Activated T-helper 1 cell treated with anti-CD3 and anti-CD28 coated beads, Interleukin-12 subunit alpha, Interleukin-12 subunit beta, Interleukin-2, Interleukin-4 antibody, amounts not matched to agents 30 ng/mL and 10 ng/mL and 1 ng/mL, durations not matched to agents 14 hours and 24 hours and 36 hours (primary cell): ENCODE measurements at regions not wholly inside any gene's neighbourhood (a gene's known extent, or its start where the extent isn't known, plus 50 kb on each side); places are given as distances from the start of the nearest gene placed in this dataset.
"Not testable (repeated sequence)": the region's sequence is repeated elsewhere in the genome, so short reads cannot be mapped to it uniquely, and the experiment has no call there.

Experiments
- DNase-seq: peaks from one replicate; pipeline ENCODE4 v3.0.0; 2021; ENCODE audit warnings: low spot score
- H3K27ac Mint-ChIP-seq: one replicate; pipeline ENCODE4 v1.8.0; 2021; ENCODE audit warnings: mild to moderate bottlenecking, mixed read lengths
- H3K27me3 Mint-ChIP-seq: one replicate; pipeline ENCODE4 v1.8.0; 2022; ENCODE audit warnings: mild to moderate bottlenecking, moderate library complexity, mixed read lengths; ENCODE audit not compliant: insufficient read depth
- H3K36me3 Mint-ChIP-seq: one replicate; pipeline ENCODE4 v1.8.0; 2021; ENCODE audit warnings: low read depth, mixed read lengths
- H3K4me1 Mint-ChIP-seq: one replicate; pipeline ENCODE4 v1.8.0; 2021; ENCODE audit warnings: low read depth, mixed read lengths
- H3K4me3 Mint-ChIP-seq: one replicate; pipeline ENCODE4 v1.8.0; 2021; ENCODE audit warnings: mild to moderate bottlenecking, moderate library complexity, mixed read lengths
- H3K9me3 Mint-ChIP-seq: one replicate; pipeline ENCODE4 v1.8.0; 2021; ENCODE audit warnings: mixed read lengths
- intact Hi-C: fragments of 100-400 bp; cut with micrococcal nuclease; formaldehyde crosslinking; loops from one replicate; pipeline ENCODE4 v1.15.1; 2024

DNA sequence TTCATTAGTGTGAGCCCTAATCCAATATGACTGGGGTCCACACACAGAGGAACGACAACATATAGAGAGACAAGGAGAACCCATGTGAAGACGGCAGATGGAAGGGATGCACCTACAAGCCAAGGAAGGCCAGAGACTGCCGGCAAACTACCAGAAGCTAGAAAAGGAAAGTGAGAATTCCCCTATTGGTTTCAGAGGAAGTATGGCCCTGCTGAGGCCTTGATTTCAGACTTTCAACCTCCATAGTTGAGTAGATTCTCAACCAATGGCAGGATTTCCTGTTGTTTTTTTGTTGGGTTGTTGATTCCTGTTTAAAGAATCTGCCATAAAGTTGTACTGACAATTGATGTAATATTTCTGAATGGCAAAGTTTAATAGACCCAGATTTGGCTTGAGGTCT, 241.5 kb downstream of the SATB2 start:
- Mint-ChIP-seq H3K36me3 (no peaks in the 10 kb centered on the region), H3K4me3 (no peak overlapping the region), H3K27me3 (no peaks in the 10 kb centered on the region), H3K4me1 (no peaks in the 10 kb centered on the region), H3K27ac (no peak overlapping the region), H3K9me3 (peaks cover 15% of the 10 kb centered on the region)
- DNase-seq: no peak
- intact Hi-C loops: no loop called here

DNA sequence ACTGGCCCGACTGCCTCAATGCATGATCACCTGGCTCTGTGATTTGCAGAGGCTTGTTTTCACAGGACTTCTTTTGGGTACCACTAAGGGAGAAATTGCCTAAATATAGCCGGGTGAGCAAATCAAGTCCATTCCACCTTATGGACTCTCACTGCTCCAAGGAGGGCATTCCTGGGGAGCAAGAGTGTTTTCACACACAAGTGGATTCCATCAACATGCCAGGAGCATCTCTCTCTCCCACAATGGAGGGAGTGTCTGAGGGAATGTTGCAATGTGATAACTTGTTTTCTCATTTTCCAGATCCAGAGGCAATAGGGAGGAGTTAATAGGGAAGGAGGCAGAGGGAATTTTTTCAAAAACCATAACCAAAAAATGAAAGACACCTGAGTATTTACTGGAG, 250.7 kb downstream of the SATB2 start:
- Mint-ChIP-seq H3K4me1 (no peaks in the 10 kb centered on the region), H3K36me3 (no peaks in the 10 kb centered on the region), H3K4me3 (no peak overlapping the region), H3K27ac (no peak overlapping the region), H3K27me3 (no peaks in the 10 kb centered on the region), H3K9me3 (no peaks in the 10 kb centered on the region)
- no peak for DNase-seq
- intact Hi-C loops: no loop called here

DNA sequence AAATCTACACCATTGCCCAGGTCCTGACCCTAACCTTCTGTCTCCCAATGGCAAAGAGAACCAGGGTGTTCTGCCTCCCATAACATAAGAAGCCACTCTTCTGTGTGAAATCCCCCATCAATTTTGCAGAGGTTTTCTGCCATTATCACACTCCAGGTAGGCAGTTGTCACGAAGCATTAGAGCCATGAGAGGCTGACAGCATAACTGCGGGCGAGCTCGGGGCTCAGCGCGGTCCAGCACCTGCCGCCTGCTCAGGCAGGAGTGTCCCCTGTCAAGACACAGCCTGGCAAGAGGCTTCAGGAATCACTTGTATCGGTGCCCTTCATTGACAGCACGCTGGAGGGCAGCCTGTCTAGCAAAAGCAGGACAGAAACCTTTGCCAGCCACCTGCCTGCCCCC, 251.2 kb downstream of the SATB2 start:
- no peak overlapping the region for H3K4me3 Mint-ChIP-seq
- no peak overlapping the region for H3K27ac Mint-ChIP-seq
- no peaks in the 10 kb centered on the region for H3K4me1 Mint-ChIP-seq
- H3K9me3 Mint-ChIP-seq: no peaks in the 10 kb centered on the region
- DNase-seq: no peak
- no peaks in the 10 kb centered on the region for H3K36me3 Mint-ChIP-seq
- intact Hi-C loops: no loop called here
- H3K27me3 Mint-ChIP-seq: no peaks in the 10 kb centered on the region

DNA sequence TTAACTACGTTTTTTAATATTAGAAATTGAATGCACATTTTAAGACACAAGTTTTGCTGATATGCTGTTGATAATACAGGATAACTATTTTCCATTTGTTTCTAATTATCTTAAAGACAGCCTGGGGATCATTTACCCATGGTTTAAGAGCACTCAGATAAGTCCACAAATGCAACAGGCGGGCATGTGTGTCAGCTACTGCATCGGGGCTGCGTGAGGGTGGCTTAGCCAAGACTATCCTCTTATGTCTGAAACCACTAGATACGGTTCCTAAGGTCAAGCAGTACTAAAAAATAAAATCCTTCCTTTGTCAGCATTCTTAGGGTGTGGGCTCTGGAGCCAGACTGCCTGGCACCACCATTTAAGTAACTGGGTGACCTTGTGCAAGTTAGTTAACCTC, 254.8 kb downstream of the SATB2 start:
- H3K9me3 Mint-ChIP-seq: no peaks in the 10 kb centered on the region
- H3K4me1 Mint-ChIP-seq: no peaks in the 10 kb centered on the region
- no peak overlapping the region for H3K27ac Mint-ChIP-seq
- no peak for DNase-seq
- intact Hi-C loops: no loop called here
- H3K4me3 Mint-ChIP-seq: no peak overlapping the region
- H3K27me3 Mint-ChIP-seq: no peaks in the 10 kb centered on the region
- H3K36me3 Mint-ChIP-seq: no peaks in the 10 kb centered on the region

DNA sequence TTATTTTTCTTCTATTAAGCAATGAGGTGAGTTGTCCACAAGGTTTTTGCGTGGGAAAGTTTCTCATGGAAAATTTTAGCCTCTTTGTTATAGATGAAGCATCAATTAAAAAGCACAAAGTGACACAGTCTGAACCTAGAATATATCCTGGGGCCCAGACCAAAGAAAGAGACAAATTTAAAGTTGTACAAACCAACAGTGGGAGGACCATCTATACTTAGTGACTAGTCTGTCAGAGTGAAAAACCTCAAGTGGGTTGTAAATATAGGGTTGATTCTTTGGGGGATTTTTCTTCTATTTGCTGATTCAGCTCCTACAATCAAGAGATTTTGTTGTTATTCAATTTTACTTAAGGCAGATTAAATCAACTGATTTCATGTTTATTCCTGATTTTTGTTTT, 256.2 kb downstream of the SATB2 start:
- intact Hi-C loops: no loop called here
- Mint-ChIP-seq H3K9me3 (no peaks in the 10 kb centered on the region), H3K36me3 (no peaks in the 10 kb centered on the region), H3K4me1 (no peaks in the 10 kb centered on the region), H3K27me3 (no peaks in the 10 kb centered on the region), H3K4me3 (no peak overlapping the region), H3K27ac (no peak overlapping the region)
- no peak for DNase-seq

DNA sequence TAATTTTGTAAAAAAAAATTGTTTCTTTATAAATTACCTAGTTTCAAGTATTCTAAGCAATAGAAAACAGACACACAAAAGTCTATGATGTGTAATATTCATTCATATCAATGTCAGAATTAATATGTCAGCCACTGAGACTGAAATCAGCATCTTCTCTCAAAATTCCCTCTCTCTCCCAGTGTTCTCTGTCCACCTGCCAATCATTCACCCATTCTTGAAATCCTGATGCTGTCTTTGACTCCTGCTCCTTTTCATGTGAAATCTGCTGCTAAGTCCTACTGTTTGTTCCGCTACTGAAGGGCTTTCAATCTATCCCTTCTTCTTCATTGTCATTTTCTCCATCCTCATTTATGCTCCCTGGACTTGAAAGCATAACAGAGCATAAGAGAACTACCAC, 257.9 kb downstream of the SATB2 start:
- Mint-ChIP-seq H3K27me3 (no peaks in the 10 kb centered on the region), H3K4me1 (no peaks in the 10 kb centered on the region), H3K4me3 (no peak overlapping the region), H3K36me3 (no peaks in the 10 kb centered on the region), H3K27ac (no peak overlapping the region), H3K9me3 (no peaks in the 10 kb centered on the region)
- no peak for DNase-seq
- intact Hi-C loops: no loop called here

DNA sequence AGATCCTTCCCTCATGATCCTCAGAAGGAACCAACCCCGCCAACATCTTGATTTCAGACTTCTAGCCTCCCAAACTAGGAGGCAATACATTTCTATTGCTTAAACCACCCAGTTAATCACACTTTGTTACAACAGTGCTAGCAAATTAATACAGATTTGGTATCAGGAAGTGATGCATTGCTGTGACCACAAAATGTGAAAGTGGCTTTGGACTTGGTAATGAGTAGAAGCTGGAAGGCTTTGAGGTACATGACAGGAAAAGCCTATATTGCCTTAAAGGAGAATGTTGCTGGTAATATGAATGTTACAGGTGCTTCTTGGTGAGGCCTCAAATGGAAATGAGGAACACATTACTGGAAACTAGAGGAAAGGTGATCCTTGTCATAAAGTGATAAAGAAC, 260.3 kb downstream of the SATB2 start:
- Mint-ChIP-seq H3K36me3 (no peaks in the 10 kb centered on the region), H3K4me1 (no peaks in the 10 kb centered on the region)

DNA sequence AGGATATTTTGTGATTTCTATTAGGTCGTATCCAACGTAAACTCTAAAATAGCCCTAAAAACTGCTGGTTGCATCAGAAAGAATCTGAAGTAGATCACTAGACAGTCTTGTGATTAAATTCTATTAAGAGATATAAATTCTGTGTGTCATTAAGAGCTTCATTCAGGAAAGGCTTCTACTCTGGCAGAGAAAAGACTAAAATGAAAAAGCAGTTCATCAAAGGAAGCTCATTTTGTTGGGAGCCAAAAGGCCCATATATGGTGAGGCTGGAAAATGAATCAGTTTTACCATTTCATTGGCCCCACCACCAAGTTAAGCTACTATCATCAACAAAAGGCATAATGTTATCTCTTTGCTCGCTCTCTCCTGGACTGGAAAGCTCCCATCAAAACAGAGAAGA, 261.1 kb downstream of the SATB2 start:
- intact Hi-C loops: no loop called here
- no peaks in the 10 kb centered on the region for H3K36me3 Mint-ChIP-seq
- H3K4me3 Mint-ChIP-seq: no peak overlapping the region
- H3K4me1 Mint-ChIP-seq: no peaks in the 10 kb centered on the region
- no peaks in the 10 kb centered on the region for H3K27me3 Mint-ChIP-seq
- no peak overlapping the region for H3K27ac Mint-ChIP-seq
- no peaks in the 10 kb centered on the region for H3K9me3 Mint-ChIP-seq
- DNase-seq: no peak

More for the DNA sequence above, 260.3 kb downstream of the SATB2 start:
- H3K4me3 Mint-ChIP-seq: no peak overlapping the region
- no peaks in the 10 kb centered on the region for H3K9me3 Mint-ChIP-seq
- no peak overlapping the region for H3K27ac Mint-ChIP-seq
- intact Hi-C loops: no loop called here
- no peaks in the 10 kb centered on the region for H3K27me3 Mint-ChIP-seq
- no peak for DNase-seq

DNA sequence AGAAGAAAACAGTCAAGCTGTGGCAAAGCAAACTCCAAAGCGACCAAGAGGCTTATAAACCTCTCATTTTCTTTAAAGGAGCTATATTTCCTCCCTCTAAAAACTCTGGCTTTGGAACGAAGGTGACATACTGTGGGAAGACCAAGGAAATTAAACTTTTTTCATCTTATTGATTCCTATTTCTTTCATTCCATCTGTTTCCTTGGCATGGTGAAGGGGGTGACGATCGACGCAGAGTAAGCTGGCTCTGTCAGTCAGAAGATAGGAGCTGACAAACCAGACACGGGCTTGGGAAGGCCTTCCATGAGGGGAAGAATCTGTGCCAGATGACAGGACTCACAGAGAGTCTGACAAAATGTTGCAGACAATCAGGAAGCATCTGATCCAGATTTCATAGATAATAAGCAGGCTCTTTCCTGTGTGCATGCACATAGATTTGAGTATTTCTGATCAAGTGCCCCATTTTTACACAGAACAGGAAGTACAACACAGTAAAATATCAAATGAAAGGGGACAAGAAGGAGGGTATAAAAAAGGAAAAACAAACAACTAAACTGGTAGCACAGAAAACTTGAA, 261.7 kb downstream of the SATB2 start:
- Mint-ChIP-seq H3K27ac (no peak overlapping the region), H3K4me1 (no peaks in the 10 kb centered on the region), H3K27me3 (no peaks in the 10 kb centered on the region), H3K9me3 (no peaks in the 10 kb centered on the region), H3K4me3 (no peak overlapping the region), H3K36me3 (no peaks in the 10 kb centered on the region)
- intact Hi-C loops: no loop called here
- no peak for DNase-seq

DNA sequence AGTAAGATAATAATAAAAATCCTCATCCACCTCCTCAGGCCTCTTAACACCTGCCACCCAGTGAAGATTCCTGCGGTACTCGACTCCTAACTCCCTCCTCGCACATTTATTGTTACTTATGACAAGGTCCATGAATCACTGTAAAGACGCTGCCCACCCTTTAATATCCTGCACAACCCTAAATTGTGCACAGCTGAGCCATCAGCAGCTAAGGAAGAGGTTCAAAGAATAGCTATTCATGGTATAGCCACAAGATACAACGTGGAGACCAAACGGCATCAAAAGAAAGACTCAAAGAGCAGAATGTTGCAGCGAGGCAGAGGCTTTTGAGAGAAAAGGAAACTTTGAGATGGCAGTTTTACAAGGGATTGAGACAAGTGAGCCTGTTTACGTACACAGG, 266.3 kb downstream of the SATB2 start:
- Mint-ChIP-seq H3K27ac (no peak overlapping the region), H3K9me3 (no peaks in the 10 kb centered on the region), H3K4me1 (no peaks in the 10 kb centered on the region), H3K36me3 (no peaks in the 10 kb centered on the region), H3K27me3 (no peaks in the 10 kb centered on the region), H3K4me3 (no peak overlapping the region)
- no peak for DNase-seq
- intact Hi-C loops: no loop called here

DNA sequence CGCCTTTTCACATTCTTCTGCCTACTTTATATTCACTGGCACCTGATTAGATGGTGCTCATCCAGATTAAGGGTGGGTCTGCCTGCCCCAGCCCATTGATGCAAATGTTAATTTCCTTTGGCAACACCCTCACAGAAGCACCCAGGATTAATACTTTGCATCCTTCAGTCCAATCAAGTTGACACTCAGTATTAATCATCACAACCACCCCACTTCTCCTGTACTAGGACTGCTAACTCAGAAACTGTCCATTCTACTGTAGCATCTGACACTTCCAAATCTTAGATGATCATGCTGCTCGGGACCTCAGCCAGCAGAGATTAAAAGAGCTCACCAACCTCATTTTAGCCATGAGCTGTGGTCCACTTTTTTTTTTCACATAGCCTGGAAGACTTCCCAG, 268.5 kb downstream of the SATB2 start:
- no peak for DNase-seq
- H3K9me3 Mint-ChIP-seq: no peaks in the 10 kb centered on the region
- H3K27me3 Mint-ChIP-seq: no peaks in the 10 kb centered on the region
- H3K4me1 Mint-ChIP-seq: no peaks in the 10 kb centered on the region
- no peaks in the 10 kb centered on the region for H3K36me3 Mint-ChIP-seq
- intact Hi-C loops: no loop called here
- H3K4me3 Mint-ChIP-seq: no peak overlapping the region
- no peak overlapping the region for H3K27ac Mint-ChIP-seq

DNA sequence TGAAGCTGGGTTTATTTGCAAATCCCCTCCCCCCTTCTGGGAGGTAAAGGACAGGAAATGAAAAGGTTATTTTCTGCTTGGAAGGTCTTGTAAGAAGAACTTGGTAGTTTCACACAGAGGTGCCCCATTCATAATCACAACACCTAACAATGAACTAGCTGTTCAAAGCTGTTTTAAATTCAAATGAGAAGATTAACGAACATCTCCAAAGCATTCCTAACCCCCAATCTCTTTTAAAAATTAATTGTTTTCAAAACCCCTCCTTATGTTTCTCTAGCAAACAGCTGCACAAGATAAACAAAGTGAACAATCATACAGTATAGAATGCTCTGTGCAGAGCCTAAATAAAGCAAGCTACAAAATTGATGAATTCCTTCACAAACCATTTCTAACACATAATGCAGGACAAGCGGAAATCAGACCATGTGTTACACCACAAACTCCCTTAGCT, 271.4 kb downstream of the SATB2 start:
- Mint-ChIP-seq H3K4me1 (no peaks in the 10 kb centered on the region), H3K36me3 (no peaks in the 10 kb centered on the region), H3K27me3 (no peaks in the 10 kb centered on the region), H3K4me3 (no peak overlapping the region), H3K9me3 (no peaks in the 10 kb centered on the region), H3K27ac (no peak overlapping the region)
- DNase-seq: no peak
- intact Hi-C loops: no loop called here

DNA sequence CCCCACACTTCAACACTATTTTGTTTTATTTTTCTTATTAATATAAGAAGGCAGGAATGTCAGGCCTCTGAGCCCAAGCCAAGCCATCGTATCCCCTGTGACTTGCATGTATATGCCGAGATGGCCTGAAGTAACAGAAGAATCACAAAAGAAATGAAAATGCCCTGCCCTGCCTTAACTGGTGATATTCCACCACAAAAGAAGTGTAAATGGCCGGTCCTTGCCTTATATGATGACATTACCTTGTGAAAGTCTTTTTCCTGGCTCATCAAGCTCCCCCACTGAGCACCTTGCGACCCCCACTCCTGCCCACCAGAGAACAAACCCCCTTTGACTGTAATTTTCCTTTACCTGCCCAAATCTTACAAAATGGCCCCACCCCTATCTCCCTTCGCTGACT, 272.6 kb downstream of the SATB2 start:
- H3K9me3 Mint-ChIP-seq, DNase-seq, intact Hi-C loops, H3K27me3 Mint-ChIP-seq, H3K4me3 Mint-ChIP-seq, H3K36me3 Mint-ChIP-seq, H3K4me1 Mint-ChIP-seq, H3K27ac Mint-ChIP-seq: not testable (repeated sequence)
